ENCODE measurements at regions not wholly inside any gene's neighbourhood (a gene's known extent, or its start where the extent isn't known, plus 50 kb on each side); places are given as distances from the start of the nearest gene placed in this dataset.

- H3K4me3 ChIP-seq, result no peak overlapping the region
- intact Hi-C loops (cut with DNase I; ENCODE audit: low total_unique reads), result no loop called here
- DNase-seq, result no peak
Measured at GRCh38 chr6:71197780-71198179, 90.8 kb upstream of the OGFRL1 start.

GRCh38 chr6:71198908-71199307, 89.7 kb upstream of the OGFRL1 start:
- intact Hi-C loops (cut with DNase I; ENCODE audit: low total_unique reads), result no loop called here
- Histone ChIP-seq H3K27ac (no peak overlapping the region), H3K36me3 (no peaks in the 10 kb centered on the region), H3K9me3 (no peaks in the 10 kb centered on the region), H3K27me3 (no peaks in the 10 kb centered on the region), H3K4me1 (no peaks in the 10 kb centered on the region), H3K4me3 (no peak overlapping the region)
- DNase-seq, result no peak
- TF ChIP-seq CTCF (IDR thresholded peaks at IDR 0.05) (no peak), POLR2A (IDR thresholded peaks at IDR 0.05) (no peak)

More at GRCh38 chr6:71197780-71198179, 90.8 kb upstream of the OGFRL1 start:
- H3K36me3 ChIP-seq, result no peaks in the 10 kb centered on the region
- H3K4me1 ChIP-seq, result no peaks in the 10 kb centered on the region
- no peaks in the 10 kb centered on the region for H3K27me3 ChIP-seq
- no peak for TF ChIP-seq CTCF (IDR thresholded peaks at IDR 0.05)
- no peak for TF ChIP-seq POLR2A (IDR thresholded peaks at IDR 0.05)
- H3K9me3 ChIP-seq, result no peaks in the 10 kb centered on the region
- no peak overlapping the region for H3K27ac ChIP-seq

GRCh38 chr6:71199736-71200135, 88.9 kb upstream of the OGFRL1 start:
- Histone ChIP-seq H3K4me3 (no peak overlapping the region), H3K27me3 (no peaks in the 10 kb centered on the region), H3K27ac (no peak overlapping the region), H3K4me1 (no peaks in the 10 kb centered on the region), H3K9me3 (no peaks in the 10 kb centered on the region), H3K36me3 (no peaks in the 10 kb centered on the region)
- no peak for TF ChIP-seq CTCF (IDR thresholded peaks at IDR 0.05)
- no peak for TF ChIP-seq POLR2A (IDR thresholded peaks at IDR 0.05)
- DNase-seq, result no peak
- intact Hi-C loops (cut with DNase I; ENCODE audit: low total_unique reads), result no loop called here

GRCh38 chr6:71203206-71203605, 85.4 kb upstream of the OGFRL1 start:
- no peak for TF ChIP-seq CTCF (IDR thresholded peaks at IDR 0.05)
- TF ChIP-seq POLR2A (IDR thresholded peaks at IDR 0.05), result no peak
- Histone ChIP-seq H3K9me3 (no peaks in the 10 kb centered on the region), H3K36me3 (no peaks in the 10 kb centered on the region), H3K27me3 (no peaks in the 10 kb centered on the region), H3K27ac (no peak overlapping the region), H3K4me3 (no peak overlapping the region), H3K4me1 (no peaks in the 10 kb centered on the region)
- no peak for DNase-seq
- intact Hi-C loops (cut with DNase I; ENCODE audit: low total_unique reads), result no loop called here

GRCh38 chr6:71204741-71205140, 83.9 kb upstream of the OGFRL1 start:
- H3K9me3 ChIP-seq, result no peaks in the 10 kb centered on the region
- DNase-seq, result no peak
- TF ChIP-seq CTCF (IDR thresholded peaks at IDR 0.05), result no peak
- no peak for TF ChIP-seq POLR2A (IDR thresholded peaks at IDR 0.05)
- H3K4me3 ChIP-seq, result no peak overlapping the region
- H3K27me3 ChIP-seq, result no peaks in the 10 kb centered on the region
- H3K36me3 ChIP-seq, result no peaks in the 10 kb centered on the region
- H3K27ac ChIP-seq, result peak overlapping the region in 1 of 2 donors; percentile 8
- H3K4me1 ChIP-seq, result no peaks in the 10 kb centered on the region
- intact Hi-C loops (cut with DNase I; ENCODE audit: low total_unique reads), result no loop called here

All from uterus (tissue), 3 donors.